SK-N-MC (cell line): ENCODE measurements at regions not wholly inside any gene's neighbourhood (a gene's known extent, or its start where the extent isn't known, plus 50 kb on each side); places are given as distances from the start of the nearest gene placed in this dataset.

Experiments
- EZH2 ChIP-seq: fragments of 200-600 bp; sonication (generic); IDR thresholded peaks from one replicate; pipeline ENCODE4 v1.6.1; 2017; ENCODE audit warnings: antibody characterized with exemption
- FOXP2 ChIP-seq: optimal IDR thresholded peaks from 2 replicates; pipeline ENCODE3; 2011; ENCODE audit warnings: mild to moderate bottlenecking, moderate library complexity; ENCODE audit not compliant: insufficient read depth; ENCODE audit errors: extremely low read length, control extremely low read depth
- POLR2AphosphoS5 ChIP-seq: IDR thresholded peaks from 2 replicates; pipeline ENCODE4 v1.6.1; 2012; ENCODE audit warnings: mild to moderate bottlenecking, low read depth, low read length, borderline replicate concordance

DNA sequence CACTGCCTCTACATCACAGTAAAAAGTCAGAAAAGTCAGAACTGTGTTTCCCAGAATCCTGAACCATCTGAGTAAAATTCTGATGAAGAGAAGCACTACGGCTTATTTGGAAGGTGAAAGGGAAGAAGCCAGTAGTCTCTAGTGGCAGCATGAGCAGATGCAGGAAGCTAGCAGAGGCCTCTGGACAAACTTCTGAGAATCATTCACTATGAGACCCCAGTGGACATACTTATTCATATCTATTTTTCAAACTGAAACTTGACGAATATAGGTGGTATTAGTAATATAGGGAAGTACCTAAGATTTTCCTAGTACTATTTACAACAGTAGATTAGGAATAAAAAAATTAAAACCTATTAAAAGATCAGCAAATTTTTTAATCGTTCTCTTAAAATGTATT, 272.8 kb upstream of the TTC14 start:
- TF ChIP-seq EZH2 (no peak), FOXP2 (no peak), POLR2AphosphoS5 (no peak)
